Astrocyte of the cerebellum (primary cell): ENCODE measurements at regions not wholly inside any gene's neighbourhood (a gene's known extent, or its start where the extent isn't known, plus 50 kb on each side); places are given as distances from the start of the nearest gene placed in this dataset.
A peak's percentile ranks its signal among the peaks of the same experiment; 100 is the strongest.

ENCODE experiments used
- DNase-seq: peaks from one replicate; pipeline ENCODE4 v3.0.0-alpha.2; 2011; ENCODE audit warnings: low read depth
- H3K4me3 ChIP-seq: 2 replicates; pipeline ENCODE4 v1.5.1; 2011; ENCODE audit warnings: mild to moderate bottlenecking, low read depth, low read length, moderate library complexity
- in situ Hi-C: cut with HindIII; loops from 2 replicates; pipeline ENCODE4 v1.10.0; 2017; ENCODE audit warnings: low sequenced_read_pairs
- TF ChIP-seq, protein P1 (sequence below): IDR thresholded peaks from 2 replicates; pipeline ENCODE4 v1.5.1; 2012; ENCODE audit warnings: low read length, low read depth, moderate library complexity, mild to moderate bottlenecking; ENCODE audit errors: missing control alignments

DNA sequence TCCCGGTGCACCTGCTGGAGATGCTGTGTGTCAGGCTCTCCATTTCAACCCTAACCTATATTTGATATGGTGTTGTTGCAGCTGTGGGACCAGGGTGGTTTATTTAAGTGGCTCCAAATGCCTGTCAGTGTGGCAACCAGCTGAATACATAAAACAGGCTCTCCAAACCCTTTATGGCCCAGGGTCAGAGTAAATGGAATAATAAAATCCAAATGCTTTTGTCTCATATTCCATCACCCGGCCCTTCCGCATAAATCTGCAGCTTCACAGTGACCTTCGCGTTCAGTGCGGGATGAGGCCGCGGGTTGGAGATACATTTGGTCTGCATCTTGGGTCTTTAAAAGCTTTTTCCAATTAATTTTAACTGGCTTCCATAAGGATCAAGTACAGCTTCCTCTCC is 382.1 kb upstream of the NR2F2 start:
- H3K4me3 ChIP-seq, result no peak overlapping the region
- in situ Hi-C loops, result no loop called here
- TF ChIP-seq, protein P1, sequence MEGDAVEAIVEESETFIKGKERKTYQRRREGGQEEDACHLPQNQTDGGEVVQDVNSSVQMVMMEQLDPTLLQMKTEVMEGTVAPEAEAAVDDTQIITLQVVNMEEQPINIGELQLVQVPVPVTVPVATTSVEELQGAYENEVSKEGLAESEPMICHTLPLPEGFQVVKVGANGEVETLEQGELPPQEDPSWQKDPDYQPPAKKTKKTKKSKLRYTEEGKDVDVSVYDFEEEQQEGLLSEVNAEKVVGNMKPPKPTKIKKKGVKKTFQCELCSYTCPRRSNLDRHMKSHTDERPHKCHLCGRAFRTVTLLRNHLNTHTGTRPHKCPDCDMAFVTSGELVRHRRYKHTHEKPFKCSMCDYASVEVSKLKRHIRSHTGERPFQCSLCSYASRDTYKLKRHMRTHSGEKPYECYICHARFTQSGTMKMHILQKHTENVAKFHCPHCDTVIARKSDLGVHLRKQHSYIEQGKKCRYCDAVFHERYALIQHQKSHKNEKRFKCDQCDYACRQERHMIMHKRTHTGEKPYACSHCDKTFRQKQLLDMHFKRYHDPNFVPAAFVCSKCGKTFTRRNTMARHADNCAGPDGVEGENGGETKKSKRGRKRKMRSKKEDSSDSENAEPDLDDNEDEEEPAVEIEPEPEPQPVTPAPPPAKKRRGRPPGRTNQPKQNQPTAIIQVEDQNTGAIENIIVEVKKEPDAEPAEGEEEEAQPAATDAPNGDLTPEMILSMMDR, result no peak
- no peak for DNase-seq

DNA sequence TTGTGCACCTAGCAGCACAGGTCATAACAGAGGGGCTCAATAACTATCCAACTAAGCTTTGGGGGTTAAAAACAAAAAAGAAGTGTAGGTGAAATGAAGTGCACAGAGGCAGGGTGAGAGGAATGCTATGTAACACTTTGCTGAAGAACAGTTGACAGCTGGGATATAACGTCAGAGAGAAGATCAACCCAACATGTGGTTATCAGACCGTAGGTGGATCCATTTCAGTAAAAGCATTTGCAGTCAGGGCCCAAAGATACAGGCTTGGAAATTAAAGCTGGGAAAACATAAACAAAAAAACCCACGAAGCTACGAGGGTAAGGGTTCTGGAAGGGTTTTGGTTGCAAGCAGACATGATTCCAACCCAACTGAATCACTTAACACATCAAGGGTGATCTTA is 377.5 kb upstream of the NR2F2 start:
- in situ Hi-C loops, result no loop called here
- TF ChIP-seq, protein P1, result no peak
- no peak overlapping the region for H3K4me3 ChIP-seq
- no peak for DNase-seq

DNA sequence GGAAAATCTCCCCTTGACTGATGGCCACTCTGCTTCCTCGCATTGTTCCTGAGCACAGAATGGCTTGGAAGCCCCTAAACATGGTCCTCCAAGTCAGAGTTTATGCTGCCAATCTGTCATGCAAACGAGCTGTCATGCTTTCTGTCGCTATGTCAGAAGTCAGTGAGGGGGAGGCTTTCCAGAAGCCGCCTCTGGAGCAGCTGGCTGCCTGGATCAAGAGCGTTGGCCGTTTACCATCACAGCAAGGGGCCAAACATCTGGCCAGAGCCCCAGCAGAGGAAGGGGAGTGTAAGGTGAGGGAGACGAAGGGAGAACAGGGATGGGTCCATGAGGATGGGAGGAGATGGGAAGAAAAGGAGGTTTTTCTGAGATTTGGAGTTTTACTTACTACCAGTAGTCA is 372.6 kb upstream of the NR2F2 start:
- TF ChIP-seq, protein P1, result no peak
- in situ Hi-C loops, result no loop called here
- H3K4me3 ChIP-seq, result no peak overlapping the region
- DNase-seq, result no peak

DNA sequence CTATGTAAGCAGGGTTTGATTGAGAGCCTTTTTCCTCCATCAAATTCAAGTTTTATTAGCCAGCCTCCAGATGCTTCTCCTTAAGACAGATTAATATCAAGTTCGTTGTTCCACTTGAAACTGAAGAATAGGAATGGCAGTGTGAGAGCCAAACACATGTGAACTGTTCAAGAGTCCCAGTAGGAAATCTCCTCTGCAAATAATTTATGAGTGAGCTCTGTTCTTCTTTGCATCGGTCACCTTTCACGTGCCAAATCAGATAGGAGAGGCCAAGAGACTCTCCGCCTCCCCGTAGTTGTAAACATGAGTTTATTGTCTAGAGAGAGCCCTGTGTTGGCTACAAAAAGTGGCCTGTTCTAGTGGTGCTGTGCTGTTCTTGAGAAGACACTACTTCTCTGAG is 372.1 kb upstream of the NR2F2 start:
- no peak for DNase-seq
- no peak overlapping the region for H3K4me3 ChIP-seq
- TF ChIP-seq, protein P1, result no peak
- in situ Hi-C loops, result no loop called here

DNA sequence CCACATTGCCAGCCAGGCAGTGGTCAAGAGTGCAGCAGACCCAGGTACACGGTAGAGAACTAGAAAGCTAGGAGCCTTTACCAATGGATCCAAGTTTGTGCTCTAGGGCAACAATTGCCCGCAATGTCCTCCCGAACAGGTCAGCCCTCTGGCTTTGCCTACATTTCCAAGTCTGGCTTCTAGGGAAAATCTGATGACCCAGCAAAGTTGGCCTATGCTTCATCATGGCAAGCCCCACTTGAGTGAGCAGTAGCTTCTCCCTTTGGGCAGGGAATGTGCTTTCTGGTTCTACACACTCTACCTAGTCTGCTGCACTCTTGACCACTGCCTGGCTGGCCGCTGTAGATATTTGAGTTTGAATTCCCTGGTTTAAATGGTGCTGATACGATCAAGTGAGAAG is 361.6 kb upstream of the NR2F2 start:
- in situ Hi-C loops, result no loop called here
- TF ChIP-seq, protein P1, result no peak
- H3K4me3 ChIP-seq, result no peak overlapping the region
- no peak for DNase-seq

DNA sequence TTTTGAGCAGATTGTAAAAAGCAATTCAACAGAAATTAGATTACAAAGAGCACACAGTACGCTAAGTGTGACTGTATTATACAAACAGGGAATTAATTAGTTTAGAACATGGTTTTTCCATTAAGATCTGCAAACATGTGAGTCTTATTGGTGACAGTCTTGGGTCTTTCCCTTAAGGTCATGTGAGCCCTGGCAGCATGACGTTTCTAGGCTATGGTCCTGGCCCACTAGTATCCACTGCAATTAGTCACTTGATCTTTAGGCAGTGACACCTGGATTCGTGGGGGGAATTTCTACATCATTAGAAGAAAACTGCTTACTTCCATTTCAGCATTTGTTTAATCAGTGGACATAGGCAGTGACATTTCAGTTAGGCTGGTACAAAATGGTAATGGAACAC is 360.2 kb upstream of the NR2F2 start:
- no peak for DNase-seq
- no peak overlapping the region for H3K4me3 ChIP-seq
- TF ChIP-seq, protein P1, result no peak
- in situ Hi-C loops, result no loop called here

DNA sequence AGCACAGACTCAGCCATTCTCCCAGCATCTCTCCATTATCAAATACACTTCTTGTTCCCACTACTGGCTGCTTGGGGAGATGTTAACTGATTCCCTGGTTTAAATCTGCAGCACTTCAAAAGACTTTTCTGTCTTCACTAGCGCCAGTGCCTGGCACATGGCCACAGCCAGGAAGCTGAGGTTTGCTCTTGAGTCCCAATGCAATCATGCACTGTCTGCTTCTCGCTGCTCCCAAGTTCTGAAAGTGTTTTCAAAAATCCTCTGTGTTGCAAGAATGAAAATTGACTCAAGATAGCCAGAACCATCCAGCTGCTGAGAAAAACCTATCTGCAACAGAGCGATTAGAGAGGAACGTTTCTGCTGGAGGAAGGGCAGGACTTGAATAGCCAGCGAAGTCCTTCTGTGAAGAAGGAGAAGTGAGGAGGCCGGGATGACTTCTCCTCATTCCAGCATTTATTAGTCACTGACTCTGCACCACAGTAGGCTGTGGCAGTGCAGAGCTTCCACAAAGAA is 358.4 kb upstream of the NR2F2 start:
- in situ Hi-C loops, result no loop called here
- TF ChIP-seq, protein P1, result no peak
- DNase-seq, result peak; percentile 16
- no peak overlapping the region for H3K4me3 ChIP-seq
